LNCaP clone FGC (cell line): ENCODE measurements at regions not wholly inside any gene's neighbourhood (a gene's known extent, or its start where the extent isn't known, plus 50 kb on each side); places are given as distances from the start of the nearest gene placed in this dataset.

Experiments used
- DNase-seq: peaks from one replicate; pipeline ENCODE4 v3.0.0-alpha.2; 2011; ENCODE audit warnings: low read depth
- H3K4me3 ChIP-seq: 2 replicates; pipeline ENCODE4 v1.5.1; 2011; ENCODE audit warnings: mild to moderate bottlenecking, low read depth, low read length, control low read depth
- CTCF ChIP-seq: IDR thresholded peaks from 2 replicates; pipeline ENCODE4 v1.5.1; 2012; ENCODE audit warnings: mild to moderate bottlenecking; ENCODE audit not compliant: control insufficient read depth, insufficient read depth; ENCODE audit errors: extremely low read depth

- no peak for TF ChIP-seq CTCF
- no peak for DNase-seq
- no peak overlapping the region for H3K4me3 ChIP-seq
Observed at GRCh38 chr7:84701524-84702306, 485.1 kb downstream of the SEMA3D start.

DNA sequence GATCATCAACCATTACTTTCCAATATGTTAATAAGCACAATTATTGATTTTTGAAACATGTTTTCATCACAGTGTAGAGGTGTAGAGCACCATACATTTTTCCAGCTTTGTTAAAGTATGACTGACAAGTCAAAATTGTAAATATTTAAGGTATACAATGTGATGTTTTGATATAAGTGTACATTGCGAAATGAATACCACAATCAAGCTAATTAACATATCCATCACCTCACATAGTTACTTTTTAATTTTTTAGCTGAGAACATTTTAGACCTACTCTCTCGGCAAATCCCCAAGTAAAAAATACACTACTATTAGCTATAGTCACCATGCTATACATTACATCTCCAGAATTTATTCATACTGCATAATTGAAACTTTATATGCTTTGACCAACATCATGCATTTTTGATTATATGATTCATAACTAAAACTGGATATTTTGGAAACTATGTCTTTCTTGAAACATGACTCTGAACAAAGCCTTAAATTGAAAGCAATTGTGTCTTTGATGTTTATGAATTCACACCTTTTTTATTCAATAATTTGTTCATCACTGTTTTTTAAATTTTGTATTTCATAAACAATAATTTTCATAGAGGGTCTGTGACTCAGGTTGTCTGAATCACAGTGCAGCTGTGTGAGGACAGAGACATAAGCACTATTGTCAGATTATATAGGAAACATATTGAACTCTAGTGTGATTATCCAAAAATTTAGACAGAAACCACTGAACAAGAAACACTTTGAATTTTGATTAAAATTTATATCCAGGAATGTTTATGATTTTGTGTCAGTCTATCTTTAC, 486.1 kb downstream of the SEMA3D start:
- no peak for DNase-seq
- TF ChIP-seq CTCF: no peak
- no peak overlapping the region for H3K4me3 ChIP-seq

- no peak overlapping the region for H3K4me3 ChIP-seq
- no peak for TF ChIP-seq CTCF
- DNase-seq: no peak
Observed at GRCh38 chr7:84697506-84697905, 489.4 kb downstream of the SEMA3D start.

DNA sequence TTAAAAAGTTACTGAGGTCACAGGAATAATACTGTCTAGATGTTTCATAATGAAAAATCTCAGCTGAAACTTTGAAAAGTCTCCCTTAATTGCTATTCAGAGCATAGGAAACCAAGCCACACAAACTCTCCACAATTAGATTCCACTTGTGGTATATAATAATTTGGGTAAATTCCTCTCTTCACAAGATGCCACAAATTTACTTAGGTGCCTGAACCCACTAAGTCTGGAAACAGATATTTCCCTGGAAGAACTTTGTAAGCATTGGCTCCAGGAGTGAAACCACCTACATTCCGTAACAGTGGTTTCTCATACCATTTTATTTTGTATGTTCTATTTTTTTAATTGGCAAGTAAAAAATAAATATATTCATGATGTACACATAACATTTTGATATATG, 493.4 kb downstream of the SEMA3D start:
- no peak for TF ChIP-seq CTCF
- no peak for DNase-seq
- H3K4me3 ChIP-seq: no peak overlapping the region

DNA sequence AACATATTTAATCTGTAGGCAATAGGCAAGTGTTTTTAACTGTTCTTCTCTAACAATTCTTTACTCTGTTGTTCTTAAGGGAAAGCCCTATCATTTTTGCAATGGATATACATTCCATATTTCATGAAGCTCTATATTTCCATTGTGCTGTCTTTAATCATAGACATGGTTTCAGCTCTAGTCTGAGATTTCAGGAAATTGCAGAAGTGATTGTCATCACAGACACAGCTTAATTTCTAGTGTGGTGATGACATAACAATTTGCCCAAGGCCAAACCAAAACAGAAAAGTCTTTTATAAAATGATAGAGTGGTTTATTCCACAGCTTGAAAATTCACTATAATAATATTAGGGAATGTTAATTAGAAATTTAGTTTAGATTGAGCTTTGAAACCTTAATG, 494.1 kb upstream of the SEMA3A start:
- no peak overlapping the region for H3K4me3 ChIP-seq
- no peak for DNase-seq
- no peak for TF ChIP-seq CTCF

DNA sequence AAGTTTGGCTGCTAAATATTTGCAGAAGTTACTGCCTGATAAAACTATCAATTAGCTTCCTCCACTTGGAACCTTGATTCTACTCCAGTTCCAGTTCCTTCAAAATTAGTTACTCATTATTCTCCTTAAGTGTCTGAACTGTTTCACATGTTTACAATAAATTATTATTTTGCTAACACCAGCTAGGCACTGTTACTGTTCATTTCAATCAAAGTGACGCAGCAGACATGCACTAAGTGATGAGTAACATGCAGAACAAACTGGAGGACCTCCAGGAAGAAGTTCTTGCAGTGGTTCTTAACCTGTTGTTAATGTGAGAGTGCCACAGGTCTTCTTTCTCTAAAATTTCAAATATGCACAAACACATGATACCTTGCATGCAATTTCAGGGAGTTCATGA, 491.8 kb upstream of the SEMA3A start:
- TF ChIP-seq CTCF: no peak
- H3K4me3 ChIP-seq: no peak overlapping the region
- no peak for DNase-seq
